Endothelial cell of umbilical vein (primary cell): ENCODE measurements at regions not wholly inside any gene's neighbourhood (a gene's known extent, or its start where the extent isn't known, plus 50 kb on each side); places are given as distances from the start of the nearest gene placed in this dataset.

Source experiments
- BruUV-seq: library from RNA; stranded (reverse); fragments of 400-500 nt; replicated peaks from 2 replicates; lab custom pipeline; 2021; lab: Mats Ljungman, UMichigan
- CTCF ChIA-PET: fragments of 300-600, 350-600 bp; sonication (Branson Sonifier 250); formaldehyde crosslinking; loops from one replicate; lab custom pipeline; 2021; ENCODE audit warnings: antibody characterized with exemption, inconsistent platforms; lab: Charles Lee
- POLR2A ChIA-PET: fragments of 300-600, 350-600 bp; sonication (Branson Sonifier 250); formaldehyde crosslinking; loops from one replicate; lab custom pipeline; 2021; ENCODE audit warnings: antibody characterized with exemption, inconsistent platforms; lab: Charles Lee
- DNase-seq: peaks from one replicate; pipeline ENCODE4 v3.0.0-alpha.2; 2011; ENCODE audit warnings: low read depth, low spot score
- FAIRE-seq: peaks from 2 replicates; lab custom pipeline; 2011; peaks lifted over from hg19 to GRCh38; lab: Jason Lieb, UNC
- H2AFZ ChIP-seq: 2 replicates; pipeline ENCODE4 v1.6.0; 2012; ENCODE audit warnings: low read depth, low read length, control low read depth, inconsistent platforms
- H3K27ac ChIP-seq: 2 replicates; pipeline ENCODE4 v1.5.1; 2011; ENCODE audit warnings: low read depth, mild to moderate bottlenecking, control low read depth, low read length, moderate library complexity; ENCODE audit not compliant: insufficient read depth
- H3K27me3 ChIP-seq, 2 experiments: 2 replicates each; pipeline versions ENCODE4 v1.6.0 to v1.6.1; 2011; ENCODE audit warnings: low read length in 2 of 2, mixed read lengths in 1 of 2; ENCODE audit not compliant: control insufficient read depth in 2 of 2, insufficient read depth in 2 of 2
- H3K36me3 ChIP-seq, 2 experiments: 2 replicates in 1 of 2; 3 replicates in 1 of 2; pipeline ENCODE4 v1.5.1; 2011; ENCODE audit warnings: low read length in 2 of 2, mild to moderate bottlenecking in 1 of 2, moderate library complexity in 1 of 2; ENCODE audit not compliant: control insufficient read depth in 2 of 2, insufficient read depth in 2 of 2; ENCODE audit errors: extremely low read depth in 1 of 2
- H3K4me1 ChIP-seq: 3 replicates; pipeline ENCODE4 v1.5.1; 2011; ENCODE audit warnings: mild to moderate bottlenecking, low read length; ENCODE audit not compliant: control insufficient read depth, insufficient read depth; ENCODE audit errors: extremely low read depth
- H3K4me2 ChIP-seq: 2 replicates; pipeline ENCODE4 v1.6.1; 2011; ENCODE audit warnings: low read length, control low read depth, mixed read lengths; ENCODE audit not compliant: insufficient read depth
- H3K4me3 ChIP-seq, 3 experiments: fragments of 200-600 bp in 1 of 3; sonication (generic), shearing (Covaris generic) in 1 of 3; replicated peaks in 1 of 3; 2 replicates each; pipeline ENCODE4 v1.5.1; 2011 to 2016; ENCODE audit warnings: control low read depth in 3 of 3, low read length in 3 of 3, mild to moderate bottlenecking in 2 of 3, inconsistent platforms in 1 of 3, low read depth in 1 of 3, moderate library complexity in 1 of 3; ENCODE audit not compliant: insufficient read depth in 1 of 3
- H3K79me2 ChIP-seq: 2 replicates; pipeline ENCODE4 v1.6.0; 2012; ENCODE audit warnings: low read length, inconsistent platforms; ENCODE audit not compliant: control insufficient read depth, insufficient read depth
- H3K9ac ChIP-seq: replicated peaks from 2 replicates; pipeline ENCODE3; 2011; ENCODE audit warnings: low read length, control low read depth; ENCODE audit not compliant: insufficient read depth; ENCODE audit errors: extremely low read depth
- H3K9me1 ChIP-seq: replicated peaks from 3 replicates; pipeline ENCODE4 v1.6.0; 2011; ENCODE audit warnings: mild to moderate bottlenecking, low read length; ENCODE audit not compliant: control insufficient read depth, insufficient read depth; ENCODE audit errors: extremely low read depth
- H3K9me3 ChIP-seq: replicated peaks from 2 replicates; pipeline ENCODE4 v1.5.1; 2012; ENCODE audit warnings: low read length, inconsistent platforms; ENCODE audit not compliant: control insufficient read depth, insufficient read depth
- H4K20me1 ChIP-seq: replicated peaks from 2 replicates; pipeline ENCODE3; 2011; ENCODE audit warnings: mild to moderate bottlenecking, low read length; ENCODE audit not compliant: control insufficient read depth, insufficient read depth; ENCODE audit errors: extremely low read depth
- CTCF ChIP-seq, 2 donors: IDR thresholded peaks; 1 replicate in 1 of 2; 2 replicates in 1 of 2; pipeline ENCODE4 v1.5.1; 2011; ENCODE audit warnings: low read length in 2 of 2, mild to moderate bottlenecking in 2 of 2, moderate library complexity in 2 of 2, control low read depth in 1 of 2, inconsistent platforms in 1 of 2, low read depth in 1 of 2; ENCODE audit not compliant: insufficient read depth in 1 of 2; ENCODE audit errors: extremely low read depth in 1 of 2
- EZH2 ChIP-seq: IDR thresholded peaks from 2 replicates; pipeline ENCODE4 v1.6.1; 2012; ENCODE audit warnings: borderline replicate concordance, low read depth, mild to moderate bottlenecking, moderate library complexity, low read length, inconsistent platforms; ENCODE audit not compliant: severe bottlenecking
- FOS ChIP-seq: IDR thresholded peaks from 2 replicates; pipeline ENCODE4 v1.6.1; 2011; ENCODE audit warnings: mild to moderate bottlenecking, low read length, moderate library complexity, borderline replicate concordance; ENCODE audit not compliant: insufficient read depth
- GATA2 ChIP-seq: IDR thresholded peaks from 2 replicates; pipeline ENCODE4 v1.7.0; 2011; ENCODE audit warnings: low read depth, mild to moderate bottlenecking, moderate library complexity, mixed read lengths, low read length; ENCODE audit not compliant: insufficient read length, insufficient read depth
- JUN ChIP-seq: IDR thresholded peaks from 2 replicates; pipeline ENCODE4 v1.6.1; 2011; ENCODE audit warnings: borderline replicate concordance, low read depth; ENCODE audit not compliant: insufficient read length, insufficient read depth
- MYC ChIP-seq: IDR thresholded peaks from one replicate; pipeline ENCODE4 v1.6.1; 2011; ENCODE audit warnings: mild to moderate bottlenecking, low read depth, low read length
- POLR2A ChIP-seq: IDR thresholded peaks from 2 replicates; pipeline ENCODE4 v1.6.1; 2012; ENCODE audit warnings: low read depth, mild to moderate bottlenecking, control low read depth, low read length
- POLR2AphosphoS5 ChIP-seq: IDR thresholded peaks from 2 replicates; pipeline ENCODE4 v1.6.1; 2012; ENCODE audit warnings: low read depth, mild to moderate bottlenecking, control low read depth, low read length, moderate library complexity; ENCODE audit not compliant: insufficient read depth
- dilution Hi-C: fragments of 300-500 bp; cut with MboI; formaldehyde crosslinking; loops from one replicate; pipeline ENCODE4 v1.15.0; 2019; ENCODE audit warnings: low sequenced_read_pairs; ENCODE audit not compliant: extremely low pct_ligation_motif_present
- intact Hi-C: fragments of 100-400 bp; cut with micrococcal nuclease; formaldehyde crosslinking; loops from one replicate; pipeline ENCODE4 v1.10.0; 2022
- TF ChIP-seq, protein P1 (sequence below): IDR thresholded peaks from 2 replicates; pipeline ENCODE4 v1.6.1; 2011; ENCODE audit not compliant: insufficient read depth, insufficient read length

DNA sequence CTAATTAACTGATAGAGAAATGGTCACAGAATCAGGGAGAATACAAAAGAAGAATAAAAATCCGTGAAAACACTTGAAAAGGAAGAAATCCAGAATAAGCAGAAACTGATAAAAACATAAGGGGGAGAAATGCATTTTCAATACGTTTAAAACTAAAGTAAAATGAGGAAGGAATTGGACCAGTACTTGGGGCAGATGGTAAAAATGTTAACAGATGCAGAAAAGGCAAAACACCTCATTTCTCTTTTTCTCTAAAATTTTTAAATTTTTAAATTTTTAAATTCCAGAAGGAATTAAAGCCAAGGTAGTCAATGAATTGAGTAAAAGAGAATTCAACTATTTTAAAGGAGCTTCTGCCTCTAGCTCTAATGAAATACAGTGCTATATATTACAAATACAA is 353.9 kb downstream of the METTL4 start:
- no peak overlapping the region for H3K4me3 ChIP-seq
- H3K36me3 ChIP-seq, result no peaks in the 10 kb centered on the region
- H3K79me2 ChIP-seq, result no peaks in the 10 kb centered on the region
- TF ChIP-seq EZH2 (no peak), POLR2A (no peak), POLR2AphosphoS5 (no peak), GATA2 (no peak), JUN (no peak), MYC (no peak), FOS (no peak), CTCF (IDR thresholded peaks at IDR 0.05; ENCODE audit: extremely low read depth in 1 of 2, insufficient read depth in 1 of 2, low read depth in 1 of 2, low read length in 2 of 2) (no peak)
- TF ChIP-seq, protein P1, sequence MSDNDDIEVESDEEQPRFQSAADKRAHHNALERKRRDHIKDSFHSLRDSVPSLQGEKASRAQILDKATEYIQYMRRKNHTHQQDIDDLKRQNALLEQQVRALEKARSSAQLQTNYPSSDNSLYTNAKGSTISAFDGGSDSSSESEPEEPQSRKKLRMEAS, result no peak
- dilution Hi-C loops (no loop called here), intact Hi-C loops (no loop called here)
- H3K27me3 ChIP-seq, result no peaks in the 10 kb centered on the region
- H3K9ac ChIP-seq, result no peak overlapping the region
- H3K9me3 ChIP-seq, result no peaks in the 10 kb centered on the region
- CTCF ChIA-PET, result interaction anchor here (1.3 to 1.4 kb wide), 2 partner anchors 14 to 113 kb away, joined by 3 to 4 read pairs; no protein-coding TSS in a partner anchor
- H3K4me1 ChIP-seq, result no peaks in the 10 kb centered on the region
- no peaks in the 10 kb centered on the region for H3K9me1 ChIP-seq
- BruUV-seq, result no TSS peak
- POLR2A ChIA-PET, result no interaction called here
- H4K20me1 ChIP-seq, result no peaks in the 10 kb centered on the region
- H2AFZ ChIP-seq, result no peak overlapping the region
- FAIRE-seq, result no peak
- no peak for DNase-seq
- no peak overlapping the region for H3K27ac ChIP-seq
- no peak overlapping the region for H3K4me2 ChIP-seq
